Trophoblast cell (in vitro differentiated cells and primary cell): ENCODE measurements at regions not wholly inside any gene's neighbourhood (a gene's known extent, or its start where the extent isn't known, plus 50 kb on each side); places are given as distances from the start of the nearest gene placed in this dataset.

Experiments used
- DNase-seq, 2 donors: peaks; one replicate each; pipeline ENCODE4 v3.0.0-alpha.2; 2016
- H2AFZ ChIP-seq: 2 replicates; pipeline ENCODE4 v1.6.1; 2013; ENCODE audit warnings: low read length, moderate library complexity, mild to moderate bottlenecking; ENCODE audit not compliant: insufficient read depth, poor library complexity
- H2AK5ac ChIP-seq: 2 replicates; pipeline ENCODE4 v1.6.1; 2013; ENCODE audit warnings: mild to moderate bottlenecking, low read length
- H2BK120ac ChIP-seq: 2 replicates; pipeline ENCODE4 v1.6.1; 2013; ENCODE audit warnings: low read length, mild to moderate bottlenecking, moderate library complexity; ENCODE audit not compliant: insufficient read depth, poor library complexity
- H2BK12ac ChIP-seq: 2 replicates; pipeline ENCODE4 v1.6.1; 2013; ENCODE audit warnings: mild to moderate bottlenecking, low read length, moderate library complexity
- H2BK5ac ChIP-seq: 2 replicates; pipeline ENCODE4 v1.6.1; 2013; ENCODE audit warnings: low read length, low read depth, moderate library complexity, mild to moderate bottlenecking; ENCODE audit not compliant: poor library complexity
- H3K14ac ChIP-seq: 2 replicates; pipeline ENCODE4 v1.6.1; 2013; ENCODE audit warnings: mild to moderate bottlenecking, low read length
- H3K18ac ChIP-seq: 2 replicates; pipeline ENCODE4 v1.6.1; 2013; ENCODE audit warnings: mild to moderate bottlenecking, low read length
- H3K23ac ChIP-seq: 2 replicates; pipeline ENCODE4 v1.6.1; 2013; ENCODE audit warnings: low read length
- H3K27ac ChIP-seq: 2 replicates; pipeline ENCODE4 v1.5.1; 2013; ENCODE audit warnings: low read depth, mild to moderate bottlenecking, inconsistent platforms, low read length, moderate library complexity
- H3K27me3 ChIP-seq: 2 replicates; pipeline ENCODE4 v1.6.1; 2013; ENCODE audit warnings: inconsistent platforms, mild to moderate bottlenecking, low read length, moderate library complexity; ENCODE audit not compliant: insufficient read depth
- H3K36me3 ChIP-seq, 2 experiments: 1 replicate in 1 of 2; 2 replicates in 1 of 2; pipeline ENCODE4 v1.6.1; 2013; ENCODE audit warnings: low read length in 2 of 2, mild to moderate bottlenecking in 2 of 2, moderate library complexity in 1 of 2; ENCODE audit not compliant: insufficient read depth in 2 of 2, control insufficient read depth in 1 of 2
- H3K4ac ChIP-seq: 2 replicates; pipeline ENCODE4 v1.6.1; 2013; ENCODE audit warnings: low read depth, mild to moderate bottlenecking, low read length, moderate library complexity
- H3K4me1 ChIP-seq, 2 experiments: 1 replicate in 1 of 2; 2 replicates in 1 of 2; pipeline ENCODE4 v1.6.1; 2013; ENCODE audit warnings: low read length in 2 of 2, mild to moderate bottlenecking in 2 of 2, moderate library complexity in 1 of 2; ENCODE audit not compliant: insufficient read depth in 2 of 2, control insufficient read depth in 1 of 2
- H3K4me2 ChIP-seq: 2 replicates; pipeline ENCODE4 v1.6.1; 2013; ENCODE audit warnings: inconsistent platforms, mild to moderate bottlenecking, low read length, moderate library complexity
- H3K4me3 ChIP-seq: 2 replicates; pipeline ENCODE4 v1.5.1; 2013; ENCODE audit warnings: mild to moderate bottlenecking, low read depth, low read length, inconsistent platforms
- H3K79me1 ChIP-seq: one replicate; pipeline ENCODE4 v1.6.1; 2013; ENCODE audit warnings: low read length
- H3K79me2 ChIP-seq: 2 replicates; pipeline ENCODE4 v1.6.1; 2013; ENCODE audit warnings: low read length, mild to moderate bottlenecking; ENCODE audit not compliant: control insufficient read depth, insufficient read depth, poor library complexity
- H3K9ac ChIP-seq: 2 replicates; pipeline ENCODE4 v1.6.1; 2013; ENCODE audit warnings: mild to moderate bottlenecking, low read length
- H3K9me3 ChIP-seq: 2 replicates; pipeline ENCODE4 v1.6.1; 2013; ENCODE audit warnings: low read depth, mild to moderate bottlenecking, control low read depth, inconsistent platforms, low read length; ENCODE audit not compliant: insufficient read depth
- H4K12ac ChIP-seq: 2 replicates; pipeline ENCODE4 v1.6.1; 2013; ENCODE audit warnings: low read depth, mild to moderate bottlenecking, low read length, moderate library complexity
- H4K8ac ChIP-seq: 2 replicates; pipeline ENCODE4 v1.6.1; 2013; ENCODE audit warnings: low read depth, mild to moderate bottlenecking, low read length, moderate library complexity
- H4K91ac ChIP-seq: one replicate; pipeline ENCODE4 v1.6.1; 2013; ENCODE audit warnings: low read depth, mild to moderate bottlenecking, low read length, moderate library complexity
- WGBS: extraction: QIAGEN DNeasy Blood & Tissue Kit; methylation state at CpG from one replicate; pipeline ENCODE4 v1.1.7; 2013; ENCODE audit warnings: missing lambda C conversion rate; ENCODE audit not compliant: insufficient read length, insufficient coverage; ENCODE audit errors: extremely low coverage; 5-methylcytosine and 5-hydroxymethylcytosine counted together

DNA sequence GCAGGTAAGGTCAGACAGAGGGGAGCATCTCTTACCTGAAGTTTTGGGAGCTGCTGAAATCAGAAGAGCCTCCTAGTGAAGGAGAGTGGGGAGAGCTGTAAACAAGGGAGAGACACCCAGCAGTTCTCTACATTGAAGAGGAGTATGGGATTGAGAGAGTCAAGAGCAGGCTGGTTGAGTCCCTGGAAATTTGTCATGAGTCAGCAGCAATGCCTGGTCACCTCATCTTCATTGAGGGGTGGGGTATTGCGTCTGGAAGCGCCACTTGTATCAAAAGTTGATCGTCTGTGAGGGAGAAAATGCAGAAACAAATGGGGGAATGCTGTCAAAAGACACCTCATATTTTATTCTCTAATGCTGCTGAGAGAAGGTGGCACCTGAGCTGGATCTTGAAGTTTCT is 256.6 kb upstream of the CFAP20DC start:
- no peak overlapping the region for H2BK12ac ChIP-seq
- no peaks in the 10 kb centered on the region for H3K9me3 ChIP-seq
- H2BK120ac ChIP-seq = no peak overlapping the region
- no peak overlapping the region for H2BK5ac ChIP-seq
- no peak overlapping the region for H3K27ac ChIP-seq
- no peak overlapping the region for H4K12ac ChIP-seq
- no peak overlapping the region for H3K14ac ChIP-seq
- no peak overlapping the region for H4K8ac ChIP-seq
- no peak for DNase-seq
- H3K4ac ChIP-seq = no peak overlapping the region
- H3K36me3 ChIP-seq = no peaks in the 10 kb centered on the region
- no peak overlapping the region for H3K4me2 ChIP-seq
- H3K9ac ChIP-seq = no peak overlapping the region
- no peak overlapping the region for H3K4me3 ChIP-seq
- H3K27me3 ChIP-seq = no peaks in the 10 kb centered on the region
- no peaks in the 10 kb centered on the region for H3K79me2 ChIP-seq
- WGBS = no CpG with 5 or more reads among the region's 3 CpGs
- no peaks in the 10 kb centered on the region for H3K79me1 ChIP-seq
- no peak overlapping the region for H4K91ac ChIP-seq
- no peak overlapping the region for H3K18ac ChIP-seq
- no peak overlapping the region for H2AFZ ChIP-seq
- no peaks in the 10 kb centered on the region for H3K4me1 ChIP-seq
- no peak overlapping the region for H2AK5ac ChIP-seq
- H3K23ac ChIP-seq = no peak overlapping the region

DNA sequence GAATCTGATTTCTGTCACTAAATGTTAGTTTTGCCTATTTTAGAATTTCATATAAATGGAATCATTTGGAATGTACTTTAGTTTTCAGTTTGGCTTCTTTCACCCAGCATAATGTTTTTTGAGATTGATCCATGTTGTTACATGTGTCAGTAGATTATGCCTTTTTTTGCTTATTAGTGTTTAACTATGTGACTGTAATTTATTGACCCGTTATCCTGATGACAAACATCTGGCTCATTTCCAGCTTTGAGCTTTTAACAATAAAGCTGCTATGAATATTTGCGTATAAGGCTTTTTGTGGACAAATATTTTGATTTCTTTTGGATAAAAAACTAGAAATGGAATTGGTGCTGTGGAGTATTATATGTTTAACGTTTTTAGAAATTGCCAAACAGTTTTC is 254.5 kb upstream of the CFAP20DC start:
- Histone ChIP-seq H3K14ac (no peak overlapping the region), H3K36me3 (no peaks in the 10 kb centered on the region), H3K27ac (no peak overlapping the region), H2BK12ac (no peak overlapping the region), H4K91ac (no peak overlapping the region), H3K27me3 (no peaks in the 10 kb centered on the region), H3K4me2 (no peak overlapping the region), H3K23ac (no peak overlapping the region), H3K4me1 (no peaks in the 10 kb centered on the region), H3K18ac (no peak overlapping the region), H2AK5ac (no peak overlapping the region), H3K79me2 (no peaks in the 10 kb centered on the region), H4K8ac (no peak overlapping the region), H2BK120ac (no peak overlapping the region), H4K12ac (no peak overlapping the region), H3K4me3 (no peak overlapping the region), H3K9ac (no peak overlapping the region), H3K9me3 (no peaks in the 10 kb centered on the region), H2AFZ (no peak overlapping the region), H3K79me1 (no peaks in the 10 kb centered on the region), H2BK5ac (no peak overlapping the region), H3K4ac (no peak overlapping the region)
- no peak for DNase-seq
- WGBS = no CpG with 5 or more reads among the region's 3 CpGs

DNA sequence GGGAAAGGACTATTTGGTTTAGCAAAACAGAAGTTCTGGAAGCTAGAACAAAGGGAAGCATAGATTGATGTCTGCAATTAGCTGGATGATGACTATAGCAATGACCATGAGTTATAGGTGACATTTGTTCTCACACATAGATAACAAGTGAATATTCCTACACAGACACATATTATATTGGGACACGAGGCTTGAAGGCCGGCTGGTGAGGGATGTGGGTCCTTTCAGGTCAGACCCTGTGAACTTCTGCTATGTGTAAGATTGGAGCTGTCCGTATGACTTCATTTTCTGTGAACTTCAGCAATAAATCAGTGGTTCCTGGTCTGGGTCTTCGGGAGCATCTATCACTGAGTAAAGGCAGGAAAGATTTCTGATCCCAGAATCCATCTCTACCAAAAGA is 253.6 kb upstream of the CFAP20DC start:
- Histone ChIP-seq H2BK5ac (no peak overlapping the region), H3K23ac (no peak overlapping the region), H3K4me3 (no peak overlapping the region), H4K12ac (no peak overlapping the region), H3K36me3 (no peaks in the 10 kb centered on the region), H3K4ac (no peak overlapping the region), H3K4me1 (no peaks in the 10 kb centered on the region), H3K79me2 (no peaks in the 10 kb centered on the region), H4K91ac (no peak overlapping the region), H3K4me2 (no peak overlapping the region), H2AFZ (no peak overlapping the region), H4K8ac (no peak overlapping the region), H3K18ac (no peak overlapping the region), H3K9ac (no peak overlapping the region), H3K27me3 (no peaks in the 10 kb centered on the region), H3K27ac (no peak overlapping the region), H3K79me1 (no peaks in the 10 kb centered on the region), H2BK120ac (no peak overlapping the region), H2BK12ac (no peak overlapping the region), H2AK5ac (no peak overlapping the region), H3K14ac (no peak overlapping the region), H3K9me3 (no peaks in the 10 kb centered on the region)
- no CpG with 5 or more reads among the region's 4 CpGs for WGBS
- DNase-seq = no peak

- WGBS = no CpG with 5 or more reads among the region's 5 CpGs
- no peaks in the 10 kb centered on the region for H3K79me2 ChIP-seq
- no peak overlapping the region for H2BK120ac ChIP-seq
- no peak for DNase-seq
- H3K4me1 ChIP-seq = no peaks in the 10 kb centered on the region
- H3K27ac ChIP-seq = no peak overlapping the region
- H3K18ac ChIP-seq = no peak overlapping the region
- no peaks in the 10 kb centered on the region for H3K36me3 ChIP-seq
- no peak overlapping the region for H3K4me2 ChIP-seq
- no peak overlapping the region for H4K8ac ChIP-seq
- H2BK12ac ChIP-seq = no peak overlapping the region
- H2AFZ ChIP-seq = no peak overlapping the region
- no peak overlapping the region for H2AK5ac ChIP-seq
- H4K91ac ChIP-seq = no peak overlapping the region
- H3K9me3 ChIP-seq = no peaks in the 10 kb centered on the region
- H3K14ac ChIP-seq = no peak overlapping the region
- H3K4me3 ChIP-seq = no peak overlapping the region
- H4K12ac ChIP-seq = no peak overlapping the region
- H3K27me3 ChIP-seq = no peaks in the 10 kb centered on the region
- no peak overlapping the region for H3K9ac ChIP-seq
- H2BK5ac ChIP-seq = no peak overlapping the region
- H3K79me1 ChIP-seq = no peaks in the 10 kb centered on the region
- no peak overlapping the region for H3K4ac ChIP-seq
- H3K23ac ChIP-seq = no peak overlapping the region
Measured at GRCh38 chr3:59302442-59302841, 252.6 kb upstream of the CFAP20DC start.
